Naive B cell (primary cell): ENCODE measurements at regions not wholly inside any gene's neighbourhood (a gene's known extent, or its start where the extent isn't known, plus 50 kb on each side); places are given as distances from the start of the nearest gene placed in this dataset.

ENCODE experiments used
- ATAC-seq, 2 donors: fragments of 150-1000 bp; cut with Tn5 transposase; 2 replicates each; pipeline ENCODE4 v1.10.0; 2021; ENCODE audit warnings: low read depth in 2 of 2, mild to moderate bottlenecking in 2 of 2, moderate library complexity in 2 of 2
- DNase-seq: peaks from one replicate; pipeline ENCODE4 v3.0.0; 2022
- H3K27ac Mint-ChIP-seq, 6 donors: one replicate each; pipeline ENCODE4 v1.8.0; 2020 to 2022; ENCODE audit warnings: mild to moderate bottlenecking in 6 of 6, mixed read lengths in 6 of 6, moderate library complexity in 5 of 6, inconsistent platforms in 2 of 6
- H3K27me3 Mint-ChIP-seq, 3 donors: one replicate each; pipeline ENCODE4 v1.8.0; 2021 to 2022; ENCODE audit warnings: mixed read lengths in 3 of 3, mild to moderate bottlenecking in 1 of 3
- H3K36me3 Mint-ChIP-seq, 2 donors: one replicate each; pipeline ENCODE4 v1.8.0; 2020 to 2022; ENCODE audit warnings: mixed read lengths in 2 of 2, inconsistent platforms in 1 of 2, mild to moderate bottlenecking in 1 of 2
- H3K4me1 Mint-ChIP-seq, 3 donors: one replicate each; pipeline ENCODE4 v1.8.0; 2020 to 2022; ENCODE audit warnings: mixed read lengths in 3 of 3, inconsistent platforms in 1 of 3, mild to moderate bottlenecking in 1 of 3, moderate library complexity in 1 of 3
- H3K4me3 Mint-ChIP-seq, 8 donors: one replicate each; pipeline ENCODE4 v1.8.0; 2020 to 2022; ENCODE audit warnings: mild to moderate bottlenecking in 8 of 8, mixed read lengths in 8 of 8, moderate library complexity in 8 of 8, inconsistent platforms in 2 of 8
- H3K9me3 Mint-ChIP-seq, 7 donors: one replicate each; pipeline ENCODE4 v1.8.0; 2020 to 2022; ENCODE audit warnings: mixed read lengths in 7 of 7, mild to moderate bottlenecking in 5 of 7, inconsistent platforms in 2 of 7, moderate library complexity in 1 of 7

DNA sequence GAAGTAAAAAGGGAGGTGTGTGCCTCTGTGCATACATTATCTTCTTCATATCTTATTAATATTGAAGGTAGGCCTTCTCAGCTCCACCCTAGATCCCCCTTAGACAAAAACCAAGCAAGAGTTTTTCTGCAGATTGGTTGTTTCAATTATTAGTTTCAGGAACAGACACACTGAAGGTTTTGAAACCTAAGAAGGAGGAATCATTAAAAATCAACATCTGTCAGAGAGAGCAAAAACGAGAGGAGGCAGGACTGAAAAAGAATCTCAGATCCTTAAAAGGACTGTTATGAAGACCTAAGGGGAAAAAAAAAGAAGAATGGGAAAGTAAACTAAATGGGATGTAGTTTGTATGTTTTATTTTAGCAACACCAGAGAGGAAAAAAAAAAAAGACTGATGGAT lies 560.8 kb upstream of the JAG1 start:
- Mint-ChIP-seq H3K9me3 (peaks cover 0 to 6% (median 0%) of the 10 kb centered on the region in 7 donors), H3K27ac (no peak overlapping the region), H3K4me1 (no peaks in the 10 kb centered on the region), H3K27me3 (no peaks in the 10 kb centered on the region), H3K4me3 (no peak overlapping the region), H3K36me3 (no peaks in the 10 kb centered on the region)
- ATAC-seq (no peak), DNase-seq (no peak)

DNA sequence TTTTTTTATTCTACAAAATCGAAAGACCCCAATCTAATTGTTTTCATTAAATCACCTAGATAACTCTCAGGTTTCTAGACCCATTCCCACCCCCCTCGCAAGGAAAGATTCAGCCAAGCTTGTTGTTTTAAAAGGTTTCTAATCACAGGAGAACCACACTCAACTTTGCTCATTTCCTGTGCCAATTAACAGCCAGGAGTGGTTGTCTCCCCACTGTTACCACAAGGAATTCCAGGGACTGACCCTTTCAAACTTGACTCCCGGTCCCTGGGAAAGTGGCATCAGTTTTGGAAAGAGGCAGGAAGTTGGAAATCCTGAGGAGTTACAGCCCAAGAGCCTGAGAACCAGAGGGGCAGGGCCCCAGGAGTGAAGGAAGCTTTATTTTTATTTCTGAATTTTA lies 561.3 kb upstream of the JAG1 start:
- no peak for DNase-seq
- H3K27me3 Mint-ChIP-seq, result no peaks in the 10 kb centered on the region
- peaks cover 0 to 6% (median 0%) of the 10 kb centered on the region in 7 donors for H3K9me3 Mint-ChIP-seq
- ATAC-seq, result no peak
- no peaks in the 10 kb centered on the region for H3K36me3 Mint-ChIP-seq
- H3K4me1 Mint-ChIP-seq, result no peaks in the 10 kb centered on the region
- H3K27ac Mint-ChIP-seq, result no peak overlapping the region
- H3K4me3 Mint-ChIP-seq, result no peak overlapping the region

DNA sequence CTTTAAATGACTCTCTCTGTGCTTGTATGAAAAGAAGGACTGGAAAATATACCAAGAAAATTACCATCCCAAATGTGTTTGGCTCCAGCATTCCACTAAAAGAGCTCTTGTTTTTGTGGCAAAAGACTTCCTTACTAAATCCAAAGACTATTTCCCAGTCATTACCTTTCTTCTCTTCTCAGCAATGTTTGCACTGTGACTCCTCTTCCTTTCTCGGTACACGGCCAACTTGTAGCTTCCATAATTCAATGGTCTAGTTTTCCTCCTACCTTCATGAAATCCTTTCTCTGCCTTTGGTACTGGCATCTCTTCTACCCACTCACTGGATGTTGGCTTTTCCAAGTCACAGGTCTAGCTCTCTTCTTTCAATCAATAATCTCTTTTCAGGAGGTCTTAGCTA lies 568.5 kb upstream of the JAG1 start:
- Mint-ChIP-seq H3K4me1 (no peaks in the 10 kb centered on the region), H3K27me3 (peaks cover 0 to 6% (median 5%) of the 10 kb centered on the region in 3 donors), H3K27ac (no peak overlapping the region), H3K9me3 (peaks cover 0 to 11% (median 4%) of the 10 kb centered on the region in 7 donors), H3K36me3 (no peaks in the 10 kb centered on the region), H3K4me3 (no peak overlapping the region)
- DNase-seq (no peak), ATAC-seq (no peak)

DNA sequence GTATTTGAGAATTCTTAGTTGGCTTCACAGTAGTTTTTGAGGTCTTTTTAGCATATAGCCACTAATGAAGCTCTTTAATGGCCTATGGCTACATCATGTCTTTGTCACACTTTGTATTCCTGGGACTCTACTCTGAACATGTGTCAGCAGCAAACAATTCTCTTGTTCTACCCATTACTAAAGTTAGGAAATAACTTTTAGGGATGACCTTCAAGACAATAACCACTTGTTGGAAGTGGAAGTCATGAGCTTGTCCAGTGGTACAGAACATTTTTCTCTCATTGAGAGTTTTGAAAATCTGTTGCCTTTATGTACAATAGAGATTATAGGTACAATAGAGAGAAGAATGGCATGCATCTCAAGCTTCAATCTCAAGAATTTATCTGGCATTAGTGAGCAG lies 571.6 kb upstream of the JAG1 start:
- Mint-ChIP-seq H3K27me3 (peaks cover 0 to 13% (median 9%) of the 10 kb centered on the region in 3 donors), H3K4me3 (no peak overlapping the region), H3K4me1 (no peaks in the 10 kb centered on the region), H3K27ac (no peak overlapping the region), H3K9me3 (peaks cover 0 to 7% (median 4%) of the 10 kb centered on the region in 7 donors), H3K36me3 (no peaks in the 10 kb centered on the region)
- no peak for ATAC-seq
- no peak for DNase-seq

DNA sequence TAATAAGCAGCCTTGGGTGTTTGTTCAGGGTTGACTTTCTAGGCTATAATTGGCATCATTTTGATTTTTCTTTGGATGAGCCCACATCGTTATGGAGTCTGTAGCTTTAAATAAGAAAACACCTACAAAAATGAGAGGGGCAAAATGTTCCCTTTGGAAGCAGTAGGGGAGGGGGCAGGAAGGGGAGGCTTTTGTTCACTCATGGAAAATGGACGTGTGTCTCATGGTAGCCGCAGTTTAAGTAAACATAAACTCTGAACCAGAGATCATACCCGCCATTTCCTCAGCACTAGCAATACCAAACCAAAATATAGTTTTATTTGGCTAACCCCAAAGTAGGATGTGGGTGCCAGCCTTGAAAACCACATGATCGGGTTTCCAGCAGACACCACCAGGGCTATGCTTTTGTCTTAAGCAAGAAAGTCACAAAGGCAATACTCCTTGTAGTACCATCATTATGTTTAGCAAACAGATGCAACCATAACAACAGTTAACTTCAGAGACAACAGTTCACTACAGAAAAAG lies 572.5 kb upstream of the JAG1 start:
- Mint-ChIP-seq H3K9me3 (peaks cover 0 to 7% (median 0%) of the 10 kb centered on the region in 7 donors), H3K27me3 (peaks cover 0 to 13% (median 9%) of the 10 kb centered on the region in 3 donors), H3K4me3 (no peak overlapping the region), H3K36me3 (no peaks in the 10 kb centered on the region), H3K27ac (no peak overlapping the region), H3K4me1 (no peaks in the 10 kb centered on the region)
- ATAC-seq, result no peak
- DNase-seq, result no peak

DNA sequence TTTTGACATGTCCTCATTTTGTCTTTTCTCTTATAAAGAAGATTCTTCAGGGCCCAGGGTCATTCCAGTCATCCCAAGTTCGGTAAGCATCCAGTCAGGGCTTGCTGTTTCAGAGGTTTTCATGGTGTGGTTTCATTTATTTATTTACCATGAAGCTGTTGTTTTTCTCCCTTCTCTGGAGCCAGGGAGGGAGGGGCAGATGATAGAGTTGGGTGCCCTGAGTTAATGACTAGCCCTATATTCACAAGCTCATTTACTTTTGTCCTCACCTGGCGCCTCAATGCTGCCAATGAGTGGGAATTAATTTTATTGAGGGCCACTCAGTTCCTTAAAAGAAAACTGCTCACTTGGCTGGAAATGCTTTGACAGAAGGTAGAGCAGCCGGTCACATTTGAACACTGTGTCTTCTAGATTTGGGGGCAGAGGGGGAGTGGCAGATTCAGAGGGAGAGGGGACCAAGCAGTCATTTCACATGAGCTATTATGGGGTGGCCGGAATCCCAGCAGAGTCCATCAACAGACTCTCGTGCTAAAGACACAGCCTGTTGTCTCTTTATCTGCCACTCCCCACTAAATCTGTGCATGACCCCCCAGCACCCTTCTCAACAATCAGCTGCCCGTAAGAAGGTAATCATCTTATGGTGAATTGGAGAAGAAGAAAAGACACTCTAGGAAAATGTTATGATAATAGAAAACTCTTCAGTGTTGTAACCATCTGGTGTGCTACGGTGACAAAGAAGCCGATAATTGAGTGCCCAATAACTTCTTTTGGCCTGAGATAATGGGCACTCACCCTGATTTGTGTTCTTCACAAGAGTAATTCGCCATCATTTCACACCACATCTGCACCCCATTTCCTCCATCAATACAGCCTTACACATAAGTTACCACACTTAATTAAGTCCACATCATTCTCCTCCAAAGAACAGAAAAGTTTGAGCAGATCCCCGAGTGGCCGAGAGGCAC lies 573.5 kb upstream of the JAG1 start:
- no peaks in the 10 kb centered on the region for H3K36me3 Mint-ChIP-seq

DNA sequence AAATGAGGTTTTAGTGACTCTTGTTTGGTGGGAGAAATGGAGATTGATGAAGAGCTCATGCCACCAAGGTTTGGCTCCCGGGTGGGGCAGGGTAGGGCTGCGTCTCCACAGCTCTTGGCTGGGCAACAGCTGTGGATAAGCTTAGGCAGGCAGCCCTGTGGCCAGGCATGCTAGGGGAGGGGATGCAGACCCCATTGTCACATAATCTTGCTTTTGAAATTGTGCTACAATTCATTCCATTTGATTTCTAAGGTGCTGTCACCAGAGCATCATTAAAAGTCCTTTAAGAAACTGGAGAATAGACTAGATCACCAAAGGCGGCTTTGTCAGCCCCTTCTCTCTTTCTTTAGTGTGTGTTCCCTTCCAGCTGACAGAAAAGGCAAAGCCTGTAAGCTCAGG lies 574.2 kb upstream of the JAG1 start:
- H3K4me3 Mint-ChIP-seq, result no peak overlapping the region
- H3K27me3 Mint-ChIP-seq, result peaks cover 0 to 13% (median 12%) of the 10 kb centered on the region in 3 donors
- ATAC-seq (no peak), DNase-seq (no peak)
- H3K36me3 Mint-ChIP-seq, result no peaks in the 10 kb centered on the region
- no peaks in the 10 kb centered on the region for H3K4me1 Mint-ChIP-seq
- peaks cover 0 to 6% (median 2%) of the 10 kb centered on the region in 7 donors for H3K9me3 Mint-ChIP-seq
- no peak overlapping the region for H3K27ac Mint-ChIP-seq

More for the DNA sequence above, 573.5 kb upstream of the JAG1 start:
- peaks cover 0 to 13% (median 9%) of the 10 kb centered on the region in 3 donors for H3K27me3 Mint-ChIP-seq
- H3K4me3 Mint-ChIP-seq, result no peak overlapping the region
- H3K27ac Mint-ChIP-seq, result peak overlapping the region in 1 of 6 donors; percentile 3
- no peak for DNase-seq
- H3K4me1 Mint-ChIP-seq, result no peaks in the 10 kb centered on the region
- ATAC-seq, result no peak
- peaks cover 0 to 6% (median 0%) of the 10 kb centered on the region in 7 donors for H3K9me3 Mint-ChIP-seq

DNA sequence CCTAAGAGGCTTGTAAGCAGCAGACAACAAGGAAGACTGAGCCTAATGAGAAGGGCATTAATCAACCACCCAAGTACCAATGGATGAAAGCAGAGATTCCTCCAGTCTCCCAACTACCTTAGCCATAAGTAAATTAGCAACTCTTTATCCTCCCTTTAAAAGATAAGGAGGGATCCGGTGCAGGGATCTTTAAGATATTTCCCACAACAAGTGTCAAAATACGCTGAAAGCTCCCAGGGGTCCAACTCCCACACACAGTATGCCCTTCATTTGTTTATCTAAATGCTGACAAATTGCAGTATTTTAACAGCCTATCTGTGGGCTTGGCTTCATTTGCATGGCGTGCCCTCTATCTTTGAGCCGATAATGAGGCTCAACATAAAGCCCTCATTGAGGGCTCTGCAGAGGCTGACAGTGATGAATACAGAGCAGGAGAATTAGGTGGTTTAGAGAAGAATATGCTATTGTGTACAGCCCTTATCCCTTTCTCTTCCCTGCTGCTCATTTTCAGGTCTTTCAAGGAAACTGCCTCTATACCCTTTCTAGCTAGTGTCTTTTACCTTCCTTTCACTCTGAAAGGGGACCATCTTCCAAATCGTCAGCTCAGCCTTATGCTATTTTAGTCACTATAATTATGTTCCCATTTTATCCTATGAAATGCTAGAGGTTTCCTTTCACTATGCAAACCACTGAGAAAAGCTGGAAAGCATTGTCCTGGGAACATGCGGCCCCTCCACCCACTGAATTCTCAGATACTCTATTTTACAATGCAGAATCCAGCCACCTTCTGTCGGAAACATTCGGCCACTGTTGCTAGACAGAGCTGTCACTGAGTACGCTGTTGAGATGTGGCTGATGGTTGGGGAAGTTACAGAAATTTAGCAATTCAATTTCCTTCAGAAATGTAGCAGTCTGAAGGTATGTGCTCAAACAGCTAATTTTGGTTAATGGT lies 575.2 kb upstream of the JAG1 start:
- Mint-ChIP-seq H3K4me1 (no peaks in the 10 kb centered on the region), H3K36me3 (peaks cover 0 to 6% of the 10 kb centered on the region in 2 donors), H3K27ac (peak overlapping the region in 1 of 6 donors; percentile 21), H3K9me3 (peaks cover 0 to 12% (median 4%) of the 10 kb centered on the region in 7 donors), H3K4me3 (no peak overlapping the region), H3K27me3 (peaks cover 0 to 14% (median 7%) of the 10 kb centered on the region in 3 donors)
- DNase-seq (no peak), ATAC-seq (no peak)

DNA sequence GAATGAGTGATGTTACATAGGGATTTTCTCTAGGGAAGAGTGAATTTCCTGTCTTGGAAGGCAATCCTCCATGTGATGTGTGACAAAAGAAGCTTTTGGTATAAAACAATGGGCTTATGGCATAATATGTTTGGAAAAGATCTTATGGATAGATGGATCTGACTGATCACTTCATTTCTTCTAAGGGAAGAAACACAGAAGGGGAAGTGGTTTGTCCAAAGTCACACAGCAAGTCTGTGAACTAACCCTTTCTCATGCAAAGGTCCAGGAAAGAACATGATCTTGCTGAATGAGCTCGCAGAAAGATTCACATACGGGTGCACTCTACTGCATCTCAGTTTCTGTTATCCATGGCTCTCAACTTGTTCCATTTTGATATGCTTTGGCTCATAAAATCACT lies 575.9 kb upstream of the JAG1 start:
- Mint-ChIP-seq H3K27ac (no peak overlapping the region), H3K9me3 (peaks cover 0 to 19% (median 5%) of the 10 kb centered on the region in 7 donors), H3K36me3 (peaks cover 0 to 6% of the 10 kb centered on the region in 2 donors), H3K4me1 (no peaks in the 10 kb centered on the region), H3K27me3 (peaks cover 0 to 14% (median 7%) of the 10 kb centered on the region in 3 donors), H3K4me3 (no peak overlapping the region)
- ATAC-seq, result no peak
- no peak for DNase-seq

DNA sequence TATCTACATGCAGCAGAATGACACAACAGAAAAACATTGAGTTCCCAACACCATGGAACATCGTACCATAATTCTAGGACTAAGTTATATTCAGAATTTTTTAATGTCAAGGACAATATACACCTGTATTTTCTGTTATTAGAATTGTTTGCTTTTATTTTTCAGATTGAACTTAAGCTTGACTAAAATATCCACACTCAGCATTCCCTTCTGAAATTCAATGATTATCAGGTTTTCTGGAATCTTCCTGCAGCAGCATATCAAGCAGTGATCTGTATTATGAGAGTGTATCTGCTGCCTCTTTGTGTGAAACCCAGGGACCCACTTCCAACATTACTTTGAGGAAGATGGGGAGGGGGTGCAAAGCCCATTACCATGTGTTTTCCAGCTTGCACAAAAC lies 578.6 kb upstream of the JAG1 start:
- Mint-ChIP-seq H3K27ac (no peak overlapping the region), H3K4me1 (no peaks in the 10 kb centered on the region), H3K9me3 (peaks cover 3 to 35% (median 9%) of the 10 kb centered on the region in 7 donors), H3K36me3 (peaks cover 0 to 6% of the 10 kb centered on the region in 2 donors), H3K27me3 (peaks cover 0 to 9% (median 5%) of the 10 kb centered on the region in 3 donors), H3K4me3 (no peak overlapping the region)
- ATAC-seq (no peak), DNase-seq (no peak)

DNA sequence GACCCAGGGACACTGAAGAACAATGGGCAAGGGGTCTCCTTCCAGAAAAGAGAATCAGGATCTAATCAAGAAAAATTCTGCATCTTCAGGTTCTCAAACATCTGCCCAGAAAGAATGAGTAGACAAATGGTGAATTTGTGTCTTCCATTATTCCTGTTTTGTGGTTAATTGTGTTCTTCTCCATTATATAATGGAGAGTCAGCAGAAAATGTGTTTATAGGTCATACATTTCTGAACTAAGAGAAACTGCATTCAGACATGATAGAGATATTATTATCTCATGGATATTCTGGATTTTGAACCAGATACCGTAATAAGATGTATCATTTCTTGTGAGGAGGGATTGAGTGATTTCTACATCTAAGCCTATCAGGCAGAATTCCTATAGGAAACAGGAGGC lies 581.7 kb upstream of the JAG1 start:
- ATAC-seq (no peak), DNase-seq (no peak)
- Mint-ChIP-seq H3K4me3 (no peak overlapping the region), H3K4me1 (no peaks in the 10 kb centered on the region), H3K27me3 (peaks cover 0 to 4% (median 0%) of the 10 kb centered on the region in 3 donors), H3K36me3 (peaks cover 0 to 6% of the 10 kb centered on the region in 2 donors), H3K9me3 (peaks cover 3 to 42% (median 9%) of the 10 kb centered on the region in 7 donors), H3K27ac (no peak overlapping the region)

DNA sequence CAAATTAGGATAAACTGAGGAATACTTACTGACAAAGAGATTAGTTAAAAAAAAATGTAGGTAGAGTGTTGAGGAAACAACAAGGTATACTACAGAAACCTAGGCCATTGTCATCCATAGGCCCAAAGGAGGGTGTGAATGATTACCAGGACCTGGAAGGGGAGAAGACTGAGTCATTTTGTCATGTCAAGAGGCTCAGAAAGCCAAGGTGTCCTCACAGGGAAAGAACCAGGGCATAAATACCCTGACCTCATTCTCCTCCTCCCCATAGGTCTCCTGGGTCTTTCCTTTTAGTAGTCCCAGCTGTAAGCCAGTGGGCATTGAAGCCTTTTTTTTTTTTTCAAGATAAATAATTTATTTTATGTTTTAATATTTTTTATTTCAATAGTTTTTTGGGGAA lies 582.1 kb upstream of the JAG1 start:
- H3K4me3 Mint-ChIP-seq, result no peak overlapping the region
- no peak overlapping the region for H3K27ac Mint-ChIP-seq
- ATAC-seq, result no peak

DNA sequence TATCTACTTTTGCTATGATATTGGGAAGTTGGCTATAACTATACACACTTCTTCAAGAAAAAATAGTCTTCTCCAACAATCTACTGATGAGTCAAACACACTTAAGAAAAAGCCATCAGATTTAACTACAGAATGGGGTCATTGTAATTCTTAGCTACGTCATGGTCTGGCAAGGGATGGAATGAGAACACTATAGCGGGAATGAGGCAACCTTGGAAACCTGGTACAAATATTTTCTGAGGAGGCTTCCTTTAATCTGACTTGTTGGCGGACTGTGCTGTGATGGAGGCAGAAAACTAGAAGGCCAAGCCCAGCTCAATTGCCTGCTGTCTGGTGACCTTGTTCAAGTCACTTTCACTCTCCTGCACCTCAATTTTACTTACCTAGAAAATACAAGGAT lies 586.8 kb upstream of the JAG1 start:
- no peaks in the 10 kb centered on the region for H3K36me3 Mint-ChIP-seq
- peaks cover 0 to 13% (median under 1%) of the 10 kb centered on the region in 7 donors for H3K9me3 Mint-ChIP-seq
- H3K4me1 Mint-ChIP-seq, result no peaks in the 10 kb centered on the region
- ATAC-seq (no peak), DNase-seq (no peak)
- peak overlapping the region in 1 of 8 donors; percentile 1 for H3K4me3 Mint-ChIP-seq
- H3K27me3 Mint-ChIP-seq, result no peaks in the 10 kb centered on the region
- no peak overlapping the region for H3K27ac Mint-ChIP-seq

More for the DNA sequence above, 582.1 kb upstream of the JAG1 start:
- H3K9me3 Mint-ChIP-seq, result peaks cover 3 to 42% (median 9%) of the 10 kb centered on the region in 7 donors
- H3K4me1 Mint-ChIP-seq, result no peaks in the 10 kb centered on the region
- DNase-seq, result no peak
- H3K27me3 Mint-ChIP-seq, result peaks cover 0 to 4% (median 0%) of the 10 kb centered on the region in 3 donors
- peaks cover 0 to 6% of the 10 kb centered on the region in 2 donors for H3K36me3 Mint-ChIP-seq
